ENCODE measurements at regions not wholly inside any gene's neighbourhood (a gene's known extent, or its start where the extent isn't known, plus 50 kb on each side); places are given as distances from the start of the nearest gene placed in this dataset.

GRCh38 chr3:1529676-1530075, 436.9 kb downstream of the CNTN6 start:
- Histone ChIP-seq H3K27me3 (replicated peaks; ENCODE audit: insufficient read depth, low read depth, low read length, poor library complexity) (no peaks in the 10 kb centered on the region), H3K4me3 (ENCODE audit: low read depth, low read length, poor library complexity, severe bottlenecking) (no peak overlapping the region), H3K4me1 (ENCODE audit: insufficient read depth, low read length, poor library complexity, severe bottlenecking) (no peaks in the 10 kb centered on the region), H3K9me3 (ENCODE audit: low read depth, low read length, poor library complexity, severe bottlenecking) (no peaks in the 10 kb centered on the region), H3K27ac (ENCODE audit: low read depth, low read length, poor library complexity, severe bottlenecking) (no peak overlapping the region), H3K36me3 (ENCODE audit: insufficient read depth, low read length, poor library complexity, severe bottlenecking) (no peaks in the 10 kb centered on the region)
- TF ChIP-seq, protein P1, sequence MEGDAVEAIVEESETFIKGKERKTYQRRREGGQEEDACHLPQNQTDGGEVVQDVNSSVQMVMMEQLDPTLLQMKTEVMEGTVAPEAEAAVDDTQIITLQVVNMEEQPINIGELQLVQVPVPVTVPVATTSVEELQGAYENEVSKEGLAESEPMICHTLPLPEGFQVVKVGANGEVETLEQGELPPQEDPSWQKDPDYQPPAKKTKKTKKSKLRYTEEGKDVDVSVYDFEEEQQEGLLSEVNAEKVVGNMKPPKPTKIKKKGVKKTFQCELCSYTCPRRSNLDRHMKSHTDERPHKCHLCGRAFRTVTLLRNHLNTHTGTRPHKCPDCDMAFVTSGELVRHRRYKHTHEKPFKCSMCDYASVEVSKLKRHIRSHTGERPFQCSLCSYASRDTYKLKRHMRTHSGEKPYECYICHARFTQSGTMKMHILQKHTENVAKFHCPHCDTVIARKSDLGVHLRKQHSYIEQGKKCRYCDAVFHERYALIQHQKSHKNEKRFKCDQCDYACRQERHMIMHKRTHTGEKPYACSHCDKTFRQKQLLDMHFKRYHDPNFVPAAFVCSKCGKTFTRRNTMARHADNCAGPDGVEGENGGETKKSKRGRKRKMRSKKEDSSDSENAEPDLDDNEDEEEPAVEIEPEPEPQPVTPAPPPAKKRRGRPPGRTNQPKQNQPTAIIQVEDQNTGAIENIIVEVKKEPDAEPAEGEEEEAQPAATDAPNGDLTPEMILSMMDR (conservative IDR thresholded peaks at IDR 0.05; ENCODE audit: low read depth, low read length): no peak
- no peak for TF ChIP-seq EZH2 (IDR thresholded peaks at IDR 0.05; ENCODE audit: borderline replicate concordance, low read depth, low read length, poor library complexity, severe bottlenecking)
- intact Hi-C loops (cut with micrococcal nuclease; ENCODE audit: unreplicated experiment): no loop called here
- ChIA-PET POLR2A (ENCODE audit: low non-redundant PET) (no interaction called here), CTCF (no interaction called here)
- BruUV-seq (replicated peaks): no TSS peak
- no peak for DNase-seq (ENCODE audit: low spot score)

GRCh38 chr3:1531981-1532380, 439.2 kb downstream of the CNTN6 start:
- TF ChIP-seq, protein P1 (conservative IDR thresholded peaks at IDR 0.05; ENCODE audit: low read depth, low read length): no peak
- TF ChIP-seq EZH2 (IDR thresholded peaks at IDR 0.05; ENCODE audit: borderline replicate concordance, low read depth, low read length, poor library complexity, severe bottlenecking): no peak
- H3K36me3 ChIP-seq (ENCODE audit: insufficient read depth, low read length, poor library complexity, severe bottlenecking): no peaks in the 10 kb centered on the region
- no peaks in the 10 kb centered on the region for H3K4me1 ChIP-seq (ENCODE audit: insufficient read depth, low read length, poor library complexity, severe bottlenecking)
- no peaks in the 10 kb centered on the region for H3K27me3 ChIP-seq (replicated peaks; ENCODE audit: insufficient read depth, low read depth, low read length, poor library complexity)
- no peak for DNase-seq (ENCODE audit: low spot score)
- no TSS peak for BruUV-seq (replicated peaks)
- H3K4me3 ChIP-seq (ENCODE audit: low read depth, low read length, poor library complexity, severe bottlenecking): no peak overlapping the region
- ChIA-PET POLR2A (ENCODE audit: low non-redundant PET) (no interaction called here), CTCF (no interaction called here)
- H3K27ac ChIP-seq (ENCODE audit: low read depth, low read length, poor library complexity, severe bottlenecking): no peak overlapping the region
- intact Hi-C loops (cut with micrococcal nuclease; ENCODE audit: unreplicated experiment): no loop called here
- H3K9me3 ChIP-seq (ENCODE audit: low read depth, low read length, poor library complexity, severe bottlenecking): peaks cover 2% of the 10 kb centered on the region

DNA sequence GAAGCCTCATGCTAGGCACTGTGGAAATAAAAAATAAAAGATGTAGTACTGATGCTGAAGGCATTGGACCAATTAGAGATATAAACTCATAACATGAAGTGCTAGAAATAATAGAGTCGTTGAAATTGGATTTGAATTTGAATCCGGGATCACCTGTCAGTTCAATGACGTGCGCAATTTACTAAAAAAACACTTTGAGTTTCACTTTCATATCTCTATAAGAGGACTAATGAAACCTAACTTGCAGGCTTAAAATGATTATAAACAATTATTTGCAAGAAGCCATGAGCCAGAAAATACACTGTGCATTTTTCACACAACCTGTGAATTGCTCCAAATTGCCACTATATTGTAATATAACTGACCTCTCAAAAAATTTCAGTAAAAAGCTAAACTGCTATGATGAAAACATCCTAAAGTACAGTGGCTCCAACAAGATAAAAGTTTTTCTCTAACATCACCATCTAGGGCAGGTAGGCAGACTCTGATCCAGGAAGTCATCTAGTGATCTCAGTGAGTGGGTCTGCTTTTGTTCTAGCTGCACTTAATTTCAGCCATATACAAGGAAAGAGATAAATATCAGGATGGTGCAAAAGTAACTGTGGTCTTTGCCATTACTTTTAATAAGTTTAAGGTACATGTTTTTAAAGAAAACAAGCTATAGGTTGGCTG, 440.2 kb downstream of the CNTN6 start:
- no peak for DNase-seq (ENCODE audit: low spot score)
- POLR2A ChIA-PET (ENCODE audit: low non-redundant PET): no interaction called here

More for the DNA sequence above, 440.2 kb downstream of the CNTN6 start:
- intact Hi-C loops (cut with micrococcal nuclease; ENCODE audit: unreplicated experiment): no loop called here
- TF ChIP-seq, protein P1 (conservative IDR thresholded peaks at IDR 0.05; ENCODE audit: low read depth, low read length): no peak
- no peak for TF ChIP-seq EZH2 (IDR thresholded peaks at IDR 0.05; ENCODE audit: borderline replicate concordance, low read depth, low read length, poor library complexity, severe bottlenecking)
- CTCF ChIA-PET: no interaction called here
- H3K27me3 ChIP-seq (replicated peaks; ENCODE audit: insufficient read depth, low read depth, low read length, poor library complexity): no peaks in the 10 kb centered on the region
- H3K4me1 ChIP-seq (ENCODE audit: insufficient read depth, low read length, poor library complexity, severe bottlenecking): no peaks in the 10 kb centered on the region
- H3K9me3 ChIP-seq (ENCODE audit: low read depth, low read length, poor library complexity, severe bottlenecking): peaks cover 7% of the 10 kb centered on the region
- no peak overlapping the region for H3K4me3 ChIP-seq (ENCODE audit: low read depth, low read length, poor library complexity, severe bottlenecking)
- no TSS peak for BruUV-seq (replicated peaks)
- no peak overlapping the region for H3K27ac ChIP-seq (ENCODE audit: low read depth, low read length, poor library complexity, severe bottlenecking)
- H3K36me3 ChIP-seq (ENCODE audit: insufficient read depth, low read length, poor library complexity, severe bottlenecking): no peaks in the 10 kb centered on the region

Measured in A673 (cell line).